OCI-LY3 (cell line): ENCODE measurements at regions not wholly inside any gene's neighbourhood (a gene's known extent, or its start where the extent isn't known, plus 50 kb on each side); places are given as distances from the start of the nearest gene placed in this dataset.

Source experiments
- H2AFZ ChIP-seq: fragments of 200-600, 300-600 bp; shearing (Covaris generic); 2 replicates; pipeline ENCODE4 v1.6.0; 2014; ENCODE audit warnings: antibody characterized with exemption, low read depth, low read length
- H3K27ac ChIP-seq: fragments of 200-600, 300-600 bp; sonication (generic); 2 replicates; pipeline ENCODE4 v1.5.1; 2014; ENCODE audit warnings: mild to moderate bottlenecking, low read length, moderate library complexity, mixed read lengths
- H3K27me3 ChIP-seq: fragments of 200-600, 300-600 bp; sonication (generic); 2 replicates; pipeline ENCODE4 v1.6.1; 2014; ENCODE audit warnings: low read depth, low read length, mixed read lengths
- H3K36me3 ChIP-seq: fragments of 200-600, 300-600 bp; sonication (generic); replicated peaks from 2 replicates; pipeline ENCODE3; 2014; ENCODE audit warnings: low read depth, low read length, mixed read lengths
- H3K4me1 ChIP-seq: fragments of 300-600, 200-600 bp; sonication (generic); 2 replicates; pipeline ENCODE4 v1.6.1; 2014; ENCODE audit warnings: low read length, mixed read lengths
- H3K4me2 ChIP-seq: fragments of 200-600, 300-600 bp; sonication (generic); 2 replicates; pipeline ENCODE4 v1.6.1; 2014; ENCODE audit warnings: low read length, mixed read lengths
- H3K4me3 ChIP-seq: fragments of 300-600, 200-600 bp; sonication (generic); 2 replicates; pipeline ENCODE4 v1.5.1; 2014; ENCODE audit warnings: antibody characterized with exemption, mild to moderate bottlenecking, low read length, moderate library complexity
- H3K79me2 ChIP-seq: fragments of 300-600, 200-600 bp; shearing (Covaris generic); 2 replicates; pipeline ENCODE4 v1.6.1; 2014; ENCODE audit warnings: mild to moderate bottlenecking, low read length, mixed read lengths
- H3K9ac ChIP-seq: fragments of 300-600, 200-600 bp; shearing (Covaris generic); 2 replicates; pipeline ENCODE4 v1.6.0; 2014; ENCODE audit warnings: mild to moderate bottlenecking, low read length, moderate library complexity
- H3K9me3 ChIP-seq: fragments of 200-600, 300-600 bp; shearing (Covaris generic); 2 replicates; pipeline ENCODE4 v1.6.1; 2014; ENCODE audit warnings: low read length, mixed read lengths; ENCODE audit not compliant: insufficient read depth
- H4K20me1 ChIP-seq: fragments of 200-600, 300-600 bp; sonication (generic); 2 replicates; pipeline ENCODE4 v1.6.1; 2016; ENCODE audit warnings: low read length, mixed read lengths; ENCODE audit not compliant: insufficient read depth
- EZH2phosphoT487 ChIP-seq: fragments of 200-600 bp; shearing (Covaris generic); IDR thresholded peaks from 2 replicates; pipeline ENCODE4 v1.6.1; 2018; ENCODE audit warnings: antibody characterized with exemption, mixed run types, low read depth
- TF ChIP-seq, protein P1 (sequence below): fragments of 200-600, 300-600 bp; sonication (generic); IDR thresholded peaks from 2 replicates; pipeline ENCODE4 v1.5.1; 2014; ENCODE audit warnings: antibody characterized with exemption, low read length, low read depth

DNA sequence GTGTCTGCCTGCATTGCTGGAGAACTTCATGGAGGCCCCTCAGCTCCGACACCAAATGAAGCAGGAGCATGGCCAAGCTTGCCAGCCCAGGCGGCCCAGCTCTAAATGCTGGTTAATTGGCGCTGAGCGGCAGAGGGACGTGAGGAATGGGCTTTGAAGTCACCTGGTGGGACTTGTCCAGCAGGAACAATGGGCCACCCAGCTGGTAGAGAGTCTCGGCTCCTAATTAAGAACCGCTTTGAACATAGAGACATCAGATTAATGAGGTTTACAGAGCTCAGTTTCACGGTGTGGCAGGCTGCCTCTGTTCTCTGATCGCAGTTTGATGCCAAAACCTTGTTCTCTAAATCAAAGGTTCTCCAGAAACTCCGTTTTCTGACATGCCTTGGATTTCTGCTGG lies 77.5 kb upstream of the LINGO1 start:
- H3K36me3 ChIP-seq = no peaks in the 10 kb centered on the region
- H3K27ac ChIP-seq = no peak overlapping the region
- no peak overlapping the region for H2AFZ ChIP-seq
- no peaks in the 10 kb centered on the region for H3K79me2 ChIP-seq
- TF ChIP-seq EZH2phosphoT487 = no peak
- TF ChIP-seq, protein P1, sequence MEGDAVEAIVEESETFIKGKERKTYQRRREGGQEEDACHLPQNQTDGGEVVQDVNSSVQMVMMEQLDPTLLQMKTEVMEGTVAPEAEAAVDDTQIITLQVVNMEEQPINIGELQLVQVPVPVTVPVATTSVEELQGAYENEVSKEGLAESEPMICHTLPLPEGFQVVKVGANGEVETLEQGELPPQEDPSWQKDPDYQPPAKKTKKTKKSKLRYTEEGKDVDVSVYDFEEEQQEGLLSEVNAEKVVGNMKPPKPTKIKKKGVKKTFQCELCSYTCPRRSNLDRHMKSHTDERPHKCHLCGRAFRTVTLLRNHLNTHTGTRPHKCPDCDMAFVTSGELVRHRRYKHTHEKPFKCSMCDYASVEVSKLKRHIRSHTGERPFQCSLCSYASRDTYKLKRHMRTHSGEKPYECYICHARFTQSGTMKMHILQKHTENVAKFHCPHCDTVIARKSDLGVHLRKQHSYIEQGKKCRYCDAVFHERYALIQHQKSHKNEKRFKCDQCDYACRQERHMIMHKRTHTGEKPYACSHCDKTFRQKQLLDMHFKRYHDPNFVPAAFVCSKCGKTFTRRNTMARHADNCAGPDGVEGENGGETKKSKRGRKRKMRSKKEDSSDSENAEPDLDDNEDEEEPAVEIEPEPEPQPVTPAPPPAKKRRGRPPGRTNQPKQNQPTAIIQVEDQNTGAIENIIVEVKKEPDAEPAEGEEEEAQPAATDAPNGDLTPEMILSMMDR = no peak
- peaks cover 16% of the 10 kb centered on the region for H3K27me3 ChIP-seq
- no peaks in the 10 kb centered on the region for H3K9me3 ChIP-seq
- no peak overlapping the region for H3K4me2 ChIP-seq
- no peaks in the 10 kb centered on the region for H4K20me1 ChIP-seq
- no peak overlapping the region for H3K4me3 ChIP-seq
- H3K9ac ChIP-seq = no peak overlapping the region
- H3K4me1 ChIP-seq = peaks cover 4% of the 10 kb centered on the region; the same call in 1 of the 2 replicates

DNA sequence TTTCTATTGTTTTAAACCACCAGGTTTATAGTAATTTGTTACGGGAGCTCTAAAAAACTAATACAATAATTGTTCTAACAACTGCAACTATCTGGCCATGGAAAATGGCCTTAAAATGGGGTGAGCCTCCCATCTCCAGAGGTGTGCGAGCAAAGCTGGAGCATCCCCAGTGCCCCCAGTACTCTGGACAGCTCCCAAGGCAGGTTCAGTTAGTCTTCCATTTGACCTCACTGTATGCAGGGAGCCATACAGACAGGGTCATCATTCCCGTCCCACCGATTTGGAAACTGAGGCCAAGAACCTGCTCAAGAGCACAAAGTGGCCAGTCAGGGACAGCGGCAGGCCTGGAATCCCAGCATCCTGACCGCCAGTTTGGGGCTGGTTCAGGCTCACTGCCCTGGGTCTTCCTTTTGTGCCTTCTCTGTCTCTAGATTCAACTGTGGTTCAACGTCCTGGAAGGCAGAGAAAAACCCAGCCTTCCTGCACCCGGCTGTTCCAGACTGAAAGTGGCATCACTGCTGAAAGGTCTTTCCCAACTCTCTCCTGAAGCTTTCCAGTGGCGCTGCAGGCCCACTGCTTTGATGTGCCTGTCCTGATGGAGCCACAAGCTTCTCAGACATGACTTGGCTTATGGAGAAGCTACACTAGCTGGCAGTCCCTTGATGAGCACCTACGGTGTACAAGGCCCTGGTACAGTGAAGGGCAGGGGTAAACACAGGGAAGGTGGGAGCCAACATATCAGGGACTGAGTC lies 76.6 kb upstream of the LINGO1 start:
- no peaks in the 10 kb centered on the region for H3K36me3 ChIP-seq
- no peak for TF ChIP-seq EZH2phosphoT487
- TF ChIP-seq, protein P1 = no peak
- no peaks in the 10 kb centered on the region for H3K79me2 ChIP-seq
- H3K4me3 ChIP-seq = no peak overlapping the region
- no peak overlapping the region for H2AFZ ChIP-seq
- no peak overlapping the region for H3K27ac ChIP-seq
- H3K9ac ChIP-seq = no peak overlapping the region
- H3K4me1 ChIP-seq = peaks cover 4% of the 10 kb centered on the region; the same call in 1 of the 2 replicates
- no peaks in the 10 kb centered on the region for H4K20me1 ChIP-seq
- no peaks in the 10 kb centered on the region for H3K9me3 ChIP-seq
- H3K4me2 ChIP-seq = no peak overlapping the region
- peaks cover 16% of the 10 kb centered on the region for H3K27me3 ChIP-seq

DNA sequence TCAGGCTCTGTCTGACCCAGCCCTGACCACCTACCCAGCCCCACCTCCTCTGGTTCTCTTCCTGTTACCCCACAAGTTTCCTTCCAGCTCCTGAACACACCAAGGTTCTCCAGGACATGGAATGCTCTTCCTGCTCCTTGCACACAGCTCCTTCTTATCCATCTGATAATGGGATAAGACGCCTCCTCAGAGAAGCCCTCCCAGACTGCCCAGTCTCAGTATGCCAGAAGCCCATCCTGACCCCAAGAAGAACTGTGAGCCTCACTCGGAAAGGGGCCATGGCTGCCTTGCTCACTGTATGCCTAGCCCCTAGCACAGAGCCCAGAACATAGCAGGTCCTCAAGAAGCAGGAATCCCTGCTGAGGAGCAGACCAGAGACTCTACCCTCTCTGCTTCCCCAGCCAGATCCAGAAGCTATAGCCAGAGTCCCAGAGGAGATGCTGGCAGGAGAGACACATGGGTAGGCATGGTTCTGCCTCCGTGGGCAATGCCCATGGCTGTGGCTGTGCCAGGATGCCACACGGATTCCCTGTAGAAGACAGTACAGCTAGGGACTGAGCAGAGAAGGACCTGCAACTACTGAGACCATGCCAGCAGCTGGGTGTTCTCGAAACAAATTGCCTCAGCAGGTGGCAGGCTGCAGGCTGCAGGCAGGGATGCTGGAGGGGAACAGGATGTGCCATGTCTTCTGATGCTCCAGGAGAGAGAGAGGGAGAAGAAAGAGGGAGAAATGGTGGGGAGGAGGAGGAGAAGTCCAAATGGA lies 74.0 kb upstream of the LINGO1 start:
- Histone ChIP-seq H3K9ac (no peak overlapping the region), H3K4me3 (no peak overlapping the region), H2AFZ (no peak overlapping the region), H3K4me2 (no peak overlapping the region), H3K79me2 (no peaks in the 10 kb centered on the region), H3K27ac (no peak overlapping the region), H3K4me1 (peaks cover 4% of the 10 kb centered on the region; the same call in 1 of the 2 replicates), H3K9me3 (no peaks in the 10 kb centered on the region), H3K27me3 (peaks cover 20% of the 10 kb centered on the region), H4K20me1 (peaks cover 13% of the 10 kb centered on the region), H3K36me3 (no peaks in the 10 kb centered on the region)
- TF ChIP-seq, protein P1 = no peak
- TF ChIP-seq EZH2phosphoT487 = no peak
